SK-N-MC (cell line): ENCODE measurements at regions not wholly inside any gene's neighbourhood (a gene's known extent, or its start where the extent isn't known, plus 50 kb on each side); places are given as distances from the start of the nearest gene placed in this dataset.
"Not testable (repeated sequence)": the region's sequence is repeated elsewhere in the genome, so short reads cannot be mapped to it uniquely, and the experiment has no call there.

Experiments
- DNase-seq: peaks from one replicate; pipeline ENCODE4 v3.0.0-alpha.2; 2011; ENCODE audit warnings: low read depth, low spot score
- H3K27ac ChIP-seq: fragments of 200-600 bp; sonication (generic); 2 replicates; pipeline ENCODE4 v1.5.1; 2016; ENCODE audit warnings: mixed run types
- H3K36me3 ChIP-seq: fragments of 200-600 bp; sonication (generic); 2 replicates; pipeline ENCODE4 v1.6.1; 2017; ENCODE audit warnings: antibody characterized with exemption, low read length, mixed read lengths; ENCODE audit not compliant: insufficient read depth
- H3K4me3 ChIP-seq: fragments of 200-600 bp; sonication (generic); 2 replicates; pipeline ENCODE4 v1.5.1; 2016
- H3K9ac ChIP-seq: fragments of 200-600 bp; sonication (generic); 2 replicates; pipeline ENCODE4 v1.8.0; 2017; ENCODE audit warnings: mixed run types, mixed read lengths; ENCODE audit not compliant: insufficient read length
- H3K9me3 ChIP-seq: fragments of 200-600 bp; sonication (generic); 2 replicates; pipeline ENCODE4 v1.6.1; 2017; ENCODE audit warnings: low read depth, mild to moderate bottlenecking, antibody characterized with exemption, low read length, moderate library complexity, mixed read lengths
- EZH2 ChIP-seq: fragments of 200-600 bp; sonication (generic); IDR thresholded peaks from one replicate; pipeline ENCODE4 v1.6.1; 2017; ENCODE audit warnings: antibody characterized with exemption
- FOXP2 ChIP-seq: optimal IDR thresholded peaks from 2 replicates; pipeline ENCODE3; 2011; ENCODE audit warnings: mild to moderate bottlenecking, moderate library complexity; ENCODE audit not compliant: insufficient read depth; ENCODE audit errors: extremely low read length, control extremely low read depth
- POLR2AphosphoS5 ChIP-seq: IDR thresholded peaks from 2 replicates; pipeline ENCODE4 v1.6.1; 2012; ENCODE audit warnings: mild to moderate bottlenecking, low read depth, low read length, borderline replicate concordance

GRCh38 chr2:166784296-166784946, 103.9 kb upstream of the XIRP2 start:
- DNase-seq = no peak
- Histone ChIP-seq H3K36me3 (no peaks in the 10 kb centered on the region), H3K27ac (no peak overlapping the region), H3K9ac (no peak overlapping the region), H3K4me3 (no peak overlapping the region), H3K9me3 (no peaks in the 10 kb centered on the region)
- no peak for TF ChIP-seq FOXP2
- no peak for TF ChIP-seq POLR2AphosphoS5
- TF ChIP-seq EZH2 = no peak

- Histone ChIP-seq H3K36me3 (no peaks in the 10 kb centered on the region), H3K9ac (no peak overlapping the region), H3K4me3 (no peak overlapping the region), H3K27ac (no peak overlapping the region), H3K9me3 (no peaks in the 10 kb centered on the region)
- no peak for DNase-seq
- no peak for TF ChIP-seq FOXP2
- TF ChIP-seq POLR2AphosphoS5 = no peak
- no peak for TF ChIP-seq EZH2
Observed at GRCh38 chr2:166775176-166775575, 113.1 kb upstream of the XIRP2 start.

- Histone ChIP-seq H3K9me3 (no peaks in the 10 kb centered on the region), H3K27ac (no peak overlapping the region), H3K36me3 (no peaks in the 10 kb centered on the region), H3K4me3 (no peak overlapping the region), H3K9ac (no peak overlapping the region)
- no peak for DNase-seq
- TF ChIP-seq EZH2 (no peak), FOXP2 (no peak), POLR2AphosphoS5 (no peak)
Observed at GRCh38 chr2:166773308-166773949, 114.9 kb upstream of the XIRP2 start.

GRCh38 chr2:166768393-166769123, 119.7 kb upstream of the XIRP2 start:
- H3K9ac ChIP-seq = no peak overlapping the region
- no peak for DNase-seq
- no peak overlapping the region for H3K4me3 ChIP-seq
- TF ChIP-seq EZH2 = no peak
- no peak for TF ChIP-seq FOXP2
- no peak for TF ChIP-seq POLR2AphosphoS5
- H3K27ac ChIP-seq = no peak overlapping the region
- no peaks in the 10 kb centered on the region for H3K36me3 ChIP-seq
- no peaks in the 10 kb centered on the region for H3K9me3 ChIP-seq

- not testable (repeated sequence) for H3K9me3 ChIP-seq, H3K36me3 ChIP-seq, H3K27ac ChIP-seq, H3K4me3 ChIP-seq, H3K9ac ChIP-seq, DNase-seq
Observed at GRCh38 chr2:166766769-166767322, 121.4 kb upstream of the XIRP2 start.

GRCh38 chr2:166766220-166766619, 122.1 kb upstream of the XIRP2 start:
- TF ChIP-seq FOXP2 = no peak
- no peak for TF ChIP-seq POLR2AphosphoS5
- TF ChIP-seq EZH2 = no peak
- DNase-seq = no peak
- Histone ChIP-seq H3K9me3 (no peaks in the 10 kb centered on the region), H3K9ac (no peak overlapping the region), H3K4me3 (no peak overlapping the region), H3K27ac (no peak overlapping the region), H3K36me3 (no peaks in the 10 kb centered on the region)

- Histone ChIP-seq H3K4me3 (no peak overlapping the region), H3K9me3 (no peaks in the 10 kb centered on the region), H3K36me3 (no peaks in the 10 kb centered on the region), H3K27ac (no peak overlapping the region), H3K9ac (no peak overlapping the region)
- TF ChIP-seq EZH2 = no peak
- TF ChIP-seq FOXP2 = no peak
- TF ChIP-seq POLR2AphosphoS5 = no peak
- DNase-seq = no peak
Observed at GRCh38 chr2:166765141-166765540, 123.1 kb upstream of the XIRP2 start.

- Histone ChIP-seq H3K9me3 (no peaks in the 10 kb centered on the region), H3K27ac (no peak overlapping the region), H3K9ac (no peak overlapping the region), H3K4me3 (no peak overlapping the region), H3K36me3 (no peaks in the 10 kb centered on the region)
- no peak for TF ChIP-seq EZH2
- TF ChIP-seq FOXP2 = no peak
- TF ChIP-seq POLR2AphosphoS5 = no peak
- no peak for DNase-seq
Observed at GRCh38 chr2:166764702-166765101, 123.6 kb upstream of the XIRP2 start.

- H3K4me3 ChIP-seq = no peak overlapping the region
- TF ChIP-seq FOXP2 (no peak), EZH2 (no peak), POLR2AphosphoS5 (no peak)
- H3K27ac ChIP-seq = no peak overlapping the region
- no peaks in the 10 kb centered on the region for H3K36me3 ChIP-seq
- DNase-seq = no peak
- H3K9me3 ChIP-seq = no peaks in the 10 kb centered on the region
- no peak overlapping the region for H3K9ac ChIP-seq
Observed at GRCh38 chr2:166764216-166764615, 124.1 kb upstream of the XIRP2 start.
